Activated T-cell treated with anti-CD3 and anti-CD28 coated beads, Interleukin-2, amount 50 U/mL, for 48 hours (primary cell): ENCODE measurements at regions not wholly inside any gene's neighbourhood (a gene's known extent, or its start where the extent isn't known, plus 50 kb on each side); places are given as distances from the start of the nearest gene placed in this dataset.
A peak's percentile ranks its signal among the peaks of the same experiment; 100 is the strongest.
"Not testable (repeated sequence)": the region's sequence is repeated elsewhere in the genome, so short reads cannot be mapped to it uniquely, and the experiment has no call there.

ENCODE experiments used
- DNase-seq, 2 experiments: peaks; one replicate each; pipeline ENCODE4 v3.0.0-alpha.2; 2020

DNA sequence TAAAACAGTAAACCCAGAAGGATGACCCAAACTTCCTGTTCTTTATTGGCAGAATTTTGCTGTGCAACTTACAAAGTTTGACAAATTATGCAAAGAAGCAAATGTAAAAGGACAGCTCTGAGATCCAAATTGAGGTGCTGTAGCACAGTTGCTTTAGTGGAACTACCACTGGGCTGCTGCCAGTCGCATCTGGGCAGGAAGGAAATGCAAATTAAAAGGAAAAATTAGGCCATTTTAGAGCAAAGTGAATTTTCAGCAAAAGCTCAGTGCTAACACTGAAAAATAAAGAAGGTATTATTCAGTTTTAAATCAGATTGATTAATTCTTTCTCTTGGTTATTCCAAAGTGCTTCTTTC is 104.5 kb downstream of the ZMAT3 start:
- DNase-seq = no peak

- DNase-seq = no peak
Measured at GRCh38 chr3:178966299-178967176, 105.1 kb downstream of the ZMAT3 start.

- no peak for DNase-seq
Measured at GRCh38 chr3:178964551-178964950, 107.1 kb downstream of the ZMAT3 start.

DNA sequence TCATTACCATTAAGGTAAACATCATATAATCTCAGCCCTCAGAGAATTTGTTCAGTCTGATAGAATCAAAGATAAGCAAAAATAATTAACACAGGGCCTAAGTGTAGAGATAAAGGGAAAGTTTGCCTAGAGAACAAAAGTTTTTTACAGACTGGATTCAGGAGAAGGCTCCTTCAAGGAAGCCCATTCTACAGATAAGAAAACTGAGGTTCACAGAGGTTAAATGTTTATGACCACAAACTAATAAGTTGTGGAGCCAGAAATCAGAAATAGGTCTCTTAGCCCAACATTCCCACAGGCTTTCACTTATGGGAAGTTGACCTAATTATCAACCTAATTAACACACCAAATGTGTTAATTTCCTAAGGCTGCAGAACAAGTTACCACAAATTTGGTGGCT is 110.7 kb downstream of the ZMAT3 start:
- DNase-seq = no peak

- no peak for DNase-seq
Measured at GRCh38 chr3:178960181-178960580, 111.4 kb downstream of the ZMAT3 start.

- DNase-seq = peak in 1 of 2 experiments; percentile 20
Measured at GRCh38 chr3:178950676-178951075, 120.9 kb downstream of the ZMAT3 start.

- DNase-seq = no peak
Measured at GRCh38 chr3:178949896-178950295, 121.7 kb downstream of the ZMAT3 start.

- DNase-seq = no peak
Measured at GRCh38 chr3:178948546-178948945, 123.1 kb downstream of the ZMAT3 start.

DNA sequence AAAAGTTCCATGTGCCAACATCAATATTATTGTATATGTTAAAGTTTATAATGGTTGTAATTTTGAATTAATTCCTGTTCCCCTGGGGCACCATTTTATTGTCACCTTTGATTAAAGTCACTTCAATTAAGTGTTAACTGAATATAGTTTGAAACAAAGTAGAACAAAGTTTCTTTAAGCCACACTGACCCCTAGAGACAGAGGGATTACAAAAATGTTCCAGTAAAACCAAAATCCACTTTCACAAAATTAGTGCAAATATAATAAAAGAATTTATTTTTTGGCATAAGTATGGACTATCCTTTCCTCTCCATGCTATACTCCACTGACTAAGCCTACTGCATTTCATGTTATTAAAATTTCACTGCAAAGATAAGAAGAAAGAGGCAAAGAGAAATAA is 123.9 kb downstream of the ZMAT3 start:
- DNase-seq = no peak

DNA sequence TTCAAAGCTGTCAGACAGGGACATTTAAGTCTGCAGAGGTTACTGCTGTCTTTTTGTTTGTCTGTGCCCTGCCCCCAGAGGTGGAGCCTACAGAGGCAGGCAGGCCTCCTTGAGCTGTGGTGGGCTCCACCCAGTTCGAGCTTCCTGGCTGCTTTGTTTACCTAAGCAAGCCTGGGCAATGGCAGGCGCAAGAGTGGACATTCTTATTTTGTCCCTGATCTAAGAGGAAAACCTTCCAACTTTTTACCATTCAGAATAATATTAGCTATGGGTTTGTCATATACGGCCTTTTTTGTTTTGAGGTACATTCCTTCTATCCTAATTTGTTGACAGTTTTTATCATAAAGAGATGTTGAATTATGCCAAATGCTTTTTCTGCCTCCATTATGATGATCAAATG is 129.3 kb downstream of the ZMAT3 start:
- DNase-seq = not testable (repeated sequence)

DNA sequence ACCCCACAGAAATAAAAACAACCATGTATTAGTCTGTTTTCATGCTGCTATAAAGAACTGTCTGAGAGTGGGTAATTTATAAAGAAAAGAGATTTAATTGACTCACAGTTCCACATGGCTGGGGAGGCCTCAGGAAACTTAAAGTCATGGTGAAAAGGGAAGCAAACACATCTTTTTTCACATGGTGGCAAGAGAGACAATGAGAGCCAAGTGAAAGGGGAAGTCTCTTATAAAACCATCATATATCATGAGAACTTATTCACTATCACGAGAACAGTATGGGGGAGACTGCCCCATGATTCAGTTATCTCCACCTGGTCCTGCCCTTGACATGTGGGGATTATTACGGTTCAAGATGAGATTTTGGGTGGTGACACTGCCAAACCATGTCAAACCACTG is 141.5 kb downstream of the ZMAT3 start:
- no peak for DNase-seq

- no peak for DNase-seq
Measured at GRCh38 chr3:178916223-178916622, 155.4 kb downstream of the ZMAT3 start.

DNA sequence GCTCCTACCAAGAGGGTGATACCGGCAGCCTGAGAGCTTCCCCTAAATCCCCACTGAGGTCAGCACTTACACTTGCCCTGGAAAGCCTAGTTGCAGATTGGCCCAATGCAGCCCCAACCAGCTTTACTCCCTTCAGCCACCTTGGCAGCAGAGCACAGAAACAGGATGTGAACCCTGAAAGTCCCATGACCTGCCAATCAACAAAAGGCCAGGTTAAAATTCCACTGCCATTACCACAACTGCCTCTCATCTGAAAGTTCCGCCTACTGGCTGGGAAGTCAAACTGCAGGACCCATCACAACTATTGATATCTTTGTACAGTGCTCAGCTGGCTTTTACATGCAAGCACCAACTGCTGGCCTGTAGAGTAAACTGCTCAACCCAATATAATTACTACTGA is 156.2 kb downstream of the ZMAT3 start:
- DNase-seq = no peak

DNA sequence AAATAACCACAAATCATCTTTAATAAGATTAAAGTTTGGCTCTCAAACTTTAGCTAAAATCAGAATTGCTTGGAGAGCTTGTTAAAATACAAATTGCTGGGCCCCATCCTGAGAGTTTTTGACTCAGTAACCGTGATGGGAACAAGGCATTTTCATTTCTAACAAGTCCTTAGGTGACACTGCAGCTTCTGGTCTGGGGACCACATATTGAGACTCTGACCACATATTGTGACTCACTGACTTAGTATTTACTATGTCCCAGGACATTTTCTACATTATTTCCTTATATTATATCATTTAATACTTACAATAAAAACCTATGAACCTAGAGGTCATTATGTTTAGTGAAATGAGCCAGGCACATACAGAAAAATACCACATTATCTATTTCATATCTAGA is 164.5 kb downstream of the ZMAT3 start:
- no peak for DNase-seq

DNA sequence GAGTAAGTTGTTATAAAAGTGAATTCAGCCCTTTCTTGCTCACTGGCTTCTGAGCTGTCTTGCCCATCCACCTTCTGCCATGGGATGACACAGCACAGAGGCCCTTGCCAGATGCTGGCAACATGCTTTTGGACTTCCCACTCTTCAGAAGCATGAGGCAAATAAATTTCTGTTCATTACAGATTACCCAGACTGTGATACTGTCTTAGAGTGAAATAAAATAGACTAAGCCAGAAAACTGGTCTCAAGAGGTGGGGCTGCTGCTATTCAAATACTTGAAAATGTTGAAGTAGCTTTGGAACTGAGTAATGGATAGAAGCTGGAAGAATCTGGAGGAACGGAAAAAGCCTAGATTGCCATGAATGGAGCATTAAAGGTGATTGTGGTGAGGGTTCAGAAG is 170.4 kb downstream of the ZMAT3 start:
- DNase-seq = no peak

- no peak for DNase-seq
Measured at GRCh38 chr3:178900029-178900646, 171.5 kb downstream of the ZMAT3 start.

DNA sequence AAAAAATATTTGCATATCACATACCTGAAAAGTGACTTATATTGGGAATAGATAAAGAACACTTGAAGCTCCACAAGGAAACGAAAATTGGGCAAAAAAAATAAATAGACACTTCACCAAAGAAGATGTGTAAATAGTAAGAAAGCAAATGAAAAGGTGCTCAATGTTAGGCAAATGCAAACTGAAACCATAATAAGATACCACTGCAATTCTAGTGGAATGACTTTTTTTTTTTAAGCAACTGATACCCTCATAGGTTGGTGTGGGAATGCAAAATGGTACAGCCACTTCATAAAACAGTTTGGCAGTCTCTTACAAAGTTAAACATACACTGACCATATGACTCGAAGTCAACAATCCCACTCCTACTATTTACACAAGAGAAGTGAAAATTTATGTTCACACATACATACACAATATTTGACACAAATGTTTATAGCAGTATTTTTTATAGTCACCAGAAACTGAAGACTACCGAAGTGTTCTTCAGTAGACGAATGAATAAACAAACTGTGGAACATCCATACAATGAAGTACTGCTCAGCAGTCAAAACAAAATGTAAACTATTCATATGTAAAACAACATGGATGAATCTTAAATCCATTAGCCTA is 176.3 kb downstream of the ZMAT3 start:
- no peak for DNase-seq
